ENCODE measurements at regions not wholly inside any gene's neighbourhood (a gene's known extent, or its start where the extent isn't known, plus 50 kb on each side); places are given as distances from the start of the nearest gene placed in this dataset.

GRCh38 chr18:39051013-39051412 lies 1485.4 kb upstream of the CELF4 start:
- no peak for ATAC-seq
- no peaks in the 10 kb centered on the region for H3K4me1 Mint-ChIP-seq
- no peaks in the 10 kb centered on the region for H3K36me3 Mint-ChIP-seq
- H3K4me3 Mint-ChIP-seq = no peak overlapping the region
- H3K9me3 Mint-ChIP-seq = peaks cover 15% of the 10 kb centered on the region
- no peak overlapping the region for H3K27ac Mint-ChIP-seq
- DNase-seq (ENCODE audit: low spot score in 2 of 2) = no peak

GRCh38 chr18:39039813-39040212 lies 1474.2 kb upstream of the CELF4 start:
- Mint-ChIP-seq H3K9me3 (peaks cover 14% of the 10 kb centered on the region), H3K4me3 (no peak overlapping the region), H3K36me3 (no peaks in the 10 kb centered on the region), H3K4me1 (no peaks in the 10 kb centered on the region), H3K27ac (no peak overlapping the region)
- ATAC-seq = no peak
- no peak for DNase-seq (ENCODE audit: low spot score in 2 of 2)

- DNase-seq (ENCODE audit: low spot score in 2 of 2) = no peak
- H3K4me1 Mint-ChIP-seq = no peaks in the 10 kb centered on the region
- no peak overlapping the region for H3K4me3 Mint-ChIP-seq
- no peaks in the 10 kb centered on the region for H3K36me3 Mint-ChIP-seq
- H3K9me3 Mint-ChIP-seq = peaks cover 10% of the 10 kb centered on the region
- H3K27ac Mint-ChIP-seq = no peak overlapping the region
- no peak for ATAC-seq
Measured at GRCh38 chr18:39037925-39038324, 1472.3 kb upstream of the CELF4 start.

GRCh38 chr18:39033312-39033711 lies 1467.7 kb upstream of the CELF4 start:
- Mint-ChIP-seq H3K9me3 (peaks cover 9% of the 10 kb centered on the region), H3K36me3 (no peaks in the 10 kb centered on the region), H3K27ac (no peak overlapping the region), H3K4me1 (no peaks in the 10 kb centered on the region), H3K4me3 (no peak overlapping the region)
- no peak for ATAC-seq
- DNase-seq (ENCODE audit: low spot score in 2 of 2) = no peak

- Mint-ChIP-seq H3K27ac (no peak overlapping the region), H3K9me3 (peaks cover 6% of the 10 kb centered on the region), H3K4me3 (no peak overlapping the region), H3K4me1 (no peaks in the 10 kb centered on the region), H3K36me3 (no peaks in the 10 kb centered on the region)
- ATAC-seq = no peak
- no peak for DNase-seq (ENCODE audit: low spot score in 2 of 2)
Measured at GRCh38 chr18:39031647-39032046, 1466.0 kb upstream of the CELF4 start.

- Mint-ChIP-seq H3K4me1 (no peaks in the 10 kb centered on the region), H3K9me3 (peaks cover 5% of the 10 kb centered on the region), H3K4me3 (no peak overlapping the region), H3K36me3 (no peaks in the 10 kb centered on the region), H3K27ac (no peak overlapping the region)
- ATAC-seq (no peak), DNase-seq (ENCODE audit: low spot score in 2 of 2) (no peak)
Measured at GRCh38 chr18:39030124-39030655, 1464.6 kb upstream of the CELF4 start.

GRCh38 chr18:39025531-39025930 lies 1459.9 kb upstream of the CELF4 start:
- ATAC-seq = no peak
- no peak overlapping the region for H3K27ac Mint-ChIP-seq
- no peaks in the 10 kb centered on the region for H3K4me1 Mint-ChIP-seq
- no peak overlapping the region for H3K4me3 Mint-ChIP-seq
- H3K36me3 Mint-ChIP-seq = no peaks in the 10 kb centered on the region
- DNase-seq (ENCODE audit: low spot score in 2 of 2) = no peak
- H3K9me3 Mint-ChIP-seq = peaks cover 3% of the 10 kb centered on the region

- H3K36me3 Mint-ChIP-seq = no peaks in the 10 kb centered on the region
- DNase-seq (ENCODE audit: low spot score in 2 of 2) (no peak), ATAC-seq (no peak)
- H3K27ac Mint-ChIP-seq = no peak overlapping the region
- H3K4me3 Mint-ChIP-seq = no peak overlapping the region
- H3K9me3 Mint-ChIP-seq = peaks cover 8% of the 10 kb centered on the region
- H3K4me1 Mint-ChIP-seq = no peaks in the 10 kb centered on the region
Measured at GRCh38 chr18:39019989-39020388, 1454.4 kb upstream of the CELF4 start.

GRCh38 chr18:39007031-39007902 lies 1441.7 kb upstream of the CELF4 start:
- Mint-ChIP-seq H3K36me3 (no peaks in the 10 kb centered on the region), H3K4me1 (no peaks in the 10 kb centered on the region), H3K27ac (no peak overlapping the region), H3K4me3 (no peak overlapping the region), H3K9me3 (peaks cover 2% of the 10 kb centered on the region)
- DNase-seq (ENCODE audit: low spot score in 2 of 2) = no peak
- ATAC-seq = no peak

GRCh38 chr18:38996056-38996455 lies 1430.5 kb upstream of the CELF4 start:
- Mint-ChIP-seq H3K4me3 (no peak overlapping the region), H3K27ac (no peak overlapping the region), H3K4me1 (no peaks in the 10 kb centered on the region), H3K36me3 (no peaks in the 10 kb centered on the region), H3K9me3 (peaks cover 2% of the 10 kb centered on the region)
- no peak for DNase-seq (ENCODE audit: low spot score in 2 of 2)
- ATAC-seq = peak; percentile 47

GRCh38 chr18:38993342-38993741 lies 1427.7 kb upstream of the CELF4 start:
- no peaks in the 10 kb centered on the region for H3K4me1 Mint-ChIP-seq
- H3K27ac Mint-ChIP-seq = no peak overlapping the region
- no peaks in the 10 kb centered on the region for H3K36me3 Mint-ChIP-seq
- no peak overlapping the region for H3K4me3 Mint-ChIP-seq
- ATAC-seq (no peak), DNase-seq (ENCODE audit: low spot score in 2 of 2) (no peak)
- peaks cover 2% of the 10 kb centered on the region for H3K9me3 Mint-ChIP-seq

- Mint-ChIP-seq H3K9me3 (no peaks in the 10 kb centered on the region), H3K27ac (no peak overlapping the region), H3K4me3 (no peak overlapping the region), H3K4me1 (no peaks in the 10 kb centered on the region), H3K36me3 (no peaks in the 10 kb centered on the region)
- no peak for ATAC-seq
- no peak for DNase-seq (ENCODE audit: low spot score in 2 of 2)
Measured at GRCh38 chr18:38984968-38985367, 1419.4 kb upstream of the CELF4 start.

GRCh38 chr18:38982072-38982471 lies 1416.5 kb upstream of the CELF4 start:
- H3K9me3 Mint-ChIP-seq = no peaks in the 10 kb centered on the region
- ATAC-seq (no peak), DNase-seq (ENCODE audit: low spot score in 2 of 2) (no peak)
- H3K36me3 Mint-ChIP-seq = no peaks in the 10 kb centered on the region
- no peak overlapping the region for H3K27ac Mint-ChIP-seq
- no peaks in the 10 kb centered on the region for H3K4me1 Mint-ChIP-seq
- no peak overlapping the region for H3K4me3 Mint-ChIP-seq

- Mint-ChIP-seq H3K36me3 (no peaks in the 10 kb centered on the region), H3K4me1 (no peaks in the 10 kb centered on the region), H3K4me3 (no peak overlapping the region), H3K27ac (no peak overlapping the region), H3K9me3 (no peaks in the 10 kb centered on the region)
- DNase-seq (ENCODE audit: low spot score in 2 of 2) = no peak
- ATAC-seq = no peak
Measured at GRCh38 chr18:38981389-38981788, 1415.8 kb upstream of the CELF4 start.

GRCh38 chr18:38980420-38980819 lies 1414.8 kb upstream of the CELF4 start:
- Mint-ChIP-seq H3K36me3 (no peaks in the 10 kb centered on the region), H3K27ac (no peak overlapping the region), H3K4me1 (no peaks in the 10 kb centered on the region), H3K9me3 (no peaks in the 10 kb centered on the region), H3K4me3 (no peak overlapping the region)
- ATAC-seq (no peak), DNase-seq (ENCODE audit: low spot score in 2 of 2) (no peak)

- no peak for DNase-seq (ENCODE audit: low spot score in 2 of 2)
- H3K4me1 Mint-ChIP-seq = no peaks in the 10 kb centered on the region
- H3K4me3 Mint-ChIP-seq = no peak overlapping the region
- no peaks in the 10 kb centered on the region for H3K36me3 Mint-ChIP-seq
- no peaks in the 10 kb centered on the region for H3K9me3 Mint-ChIP-seq
- ATAC-seq = no peak
- H3K27ac Mint-ChIP-seq = no peak overlapping the region
Measured at GRCh38 chr18:38972571-38972970, 1407.0 kb upstream of the CELF4 start.

Measured in stimulated activated effector memory CD8-positive, alpha-beta T cell treated with anti-CD3 and anti-CD28 coated beads, Interleukin-12 subunit alpha, Interleukin-12 subunit beta, amount 100 ng/mL, for 72 hours (primary cell).